A673 (cell line): ENCODE measurements at regions not wholly inside any gene's neighbourhood (a gene's known extent, or its start where the extent isn't known, plus 50 kb on each side); places are given as distances from the start of the nearest gene placed in this dataset.

Experiments
- BruUV-seq: library from RNA; stranded (reverse); fragments of 400-500 nt; replicated peaks from 2 replicates; lab custom pipeline; 2021; lab: Mats Ljungman, UMichigan
- CTCF ChIA-PET: fragments of 300-600 bp; sonication (Branson Sonifier 250); formaldehyde crosslinking; loops from one replicate; lab custom pipeline; 2022; ENCODE audit warnings: antibody characterized with exemption; lab: Charles Lee
- POLR2A ChIA-PET: fragments of 300-600 bp; sonication (Branson Sonifier 250); formaldehyde crosslinking; loops from one replicate; lab custom pipeline; 2022; ENCODE audit warnings: antibody characterized with exemption; ENCODE audit not compliant: low non-redundant PET; lab: Charles Lee
- DNase-seq: peaks from one replicate; pipeline ENCODE4 v3.0.0-alpha.2; 2015; ENCODE audit warnings: low spot score
- H3K27ac ChIP-seq: fragments of 200-600 bp; sonication (generic); 2 replicates; pipeline ENCODE4 v1.5.1; 2016; ENCODE audit warnings: mixed run types, low read depth, mild to moderate bottlenecking, mixed read lengths, antibody characterized with exemption, low read length; ENCODE audit not compliant: poor library complexity, severe bottlenecking
- H3K27me3 ChIP-seq: fragments of 200-600 bp; sonication (generic); replicated peaks from 2 replicates; pipeline ENCODE4 v1.6.1; 2017; ENCODE audit warnings: mixed run types, low read depth, mild to moderate bottlenecking, mixed read lengths, antibody characterized with exemption, low read length; ENCODE audit not compliant: insufficient read depth, poor library complexity
- H3K36me3 ChIP-seq: fragments of 200-600 bp; sonication (generic); 2 replicates; pipeline ENCODE4 v1.6.1; 2016; ENCODE audit warnings: mixed run types, mild to moderate bottlenecking, mixed read lengths, antibody characterized with exemption, low read length; ENCODE audit not compliant: insufficient read depth, poor library complexity, severe bottlenecking
- H3K4me1 ChIP-seq: fragments of 200-600 bp; sonication (generic); 2 replicates; pipeline ENCODE4 v1.6.1; 2017; ENCODE audit warnings: mixed run types, mild to moderate bottlenecking, mixed read lengths, antibody characterized with exemption, low read length; ENCODE audit not compliant: insufficient read depth, poor library complexity, severe bottlenecking
- H3K4me3 ChIP-seq: fragments of 200-600 bp; sonication (generic); 2 replicates; pipeline ENCODE4 v1.5.1; 2016; ENCODE audit warnings: low read depth, mixed run types, mild to moderate bottlenecking, mixed read lengths, low read length; ENCODE audit not compliant: poor library complexity, severe bottlenecking
- H3K9me3 ChIP-seq: fragments of 200-600 bp; sonication (generic); 2 replicates; pipeline ENCODE4 v1.6.1; 2016; ENCODE audit warnings: mixed run types, low read depth, mild to moderate bottlenecking, mixed read lengths, antibody characterized with exemption, low read length; ENCODE audit not compliant: poor library complexity, severe bottlenecking
- CTCF ChIP-seq: fragments of 300-800, 200-600 bp; sonication (generic); conservative IDR thresholded peaks from 2 replicates; pipeline ENCODE4 v1.5.1; 2017; ENCODE audit warnings: low read depth, mild to moderate bottlenecking, antibody characterized with exemption, low read length, moderate library complexity, mixed read lengths
- EZH2 ChIP-seq: fragments of 200-600 bp; sonication (generic); IDR thresholded peaks from 2 replicates; pipeline ENCODE4 v1.6.1; 2017; ENCODE audit warnings: borderline replicate concordance, low read depth, mild to moderate bottlenecking, mixed read lengths, antibody characterized with exemption, low read length; ENCODE audit not compliant: poor library complexity, severe bottlenecking
- intact Hi-C: fragments of 100-400 bp; cut with micrococcal nuclease; formaldehyde crosslinking; loops from one replicate; pipeline ENCODE4 v1.10.0; 2022; ENCODE audit not compliant: unreplicated experiment

- intact Hi-C loops: no loop called here
- ChIA-PET CTCF (no interaction called here), POLR2A (no interaction called here)
Measured at GRCh38 chr16:76023835-76024234, 253.4 kb upstream of the CNTNAP4 start.

GRCh38 chr16:76035689-76036088, 241.5 kb upstream of the CNTNAP4 start:
- Histone ChIP-seq H3K36me3 (no peaks in the 10 kb centered on the region), H3K4me3 (no peak overlapping the region), H3K4me1 (no peaks in the 10 kb centered on the region), H3K27ac (no peak overlapping the region), H3K27me3 (no peaks in the 10 kb centered on the region), H3K9me3 (peaks cover 18% of the 10 kb centered on the region)
- ChIA-PET POLR2A (no interaction called here), CTCF (no interaction called here)
- intact Hi-C loops: no loop called here
- TF ChIP-seq EZH2 (no peak), CTCF (no peak)
- no peak for DNase-seq
- BruUV-seq: no TSS peak

More at GRCh38 chr16:76023835-76024234, 253.4 kb upstream of the CNTNAP4 start:
- no peak for DNase-seq
- Histone ChIP-seq H3K4me3 (no peak overlapping the region), H3K27ac (no peak overlapping the region), H3K9me3 (no peaks in the 10 kb centered on the region), H3K27me3 (no peaks in the 10 kb centered on the region), H3K4me1 (no peaks in the 10 kb centered on the region), H3K36me3 (no peaks in the 10 kb centered on the region)
- TF ChIP-seq EZH2 (no peak), CTCF (no peak)
- BruUV-seq: no TSS peak

GRCh38 chr16:76038097-76038496, 239.1 kb upstream of the CNTNAP4 start:
- no peaks in the 10 kb centered on the region for H3K4me1 ChIP-seq
- no TSS peak for BruUV-seq
- H3K9me3 ChIP-seq: peaks cover 18% of the 10 kb centered on the region
- intact Hi-C loops: no loop called here
- ChIA-PET CTCF (no interaction called here), POLR2A (no interaction called here)
- H3K27ac ChIP-seq: no peak overlapping the region
- no peak for DNase-seq
- H3K27me3 ChIP-seq: no peaks in the 10 kb centered on the region
- no peak overlapping the region for H3K4me3 ChIP-seq
- H3K36me3 ChIP-seq: no peaks in the 10 kb centered on the region
- TF ChIP-seq EZH2 (no peak), CTCF (no peak)
